ENCODE measurements at regions not wholly inside any gene's neighbourhood (a gene's known extent, or its start where the extent isn't known, plus 50 kb on each side); places are given as distances from the start of the nearest gene placed in this dataset.
"Not testable (repeated sequence)": the region's sequence is repeated elsewhere in the genome, so short reads cannot be mapped to it uniquely, and the experiment has no call there.

DNA sequence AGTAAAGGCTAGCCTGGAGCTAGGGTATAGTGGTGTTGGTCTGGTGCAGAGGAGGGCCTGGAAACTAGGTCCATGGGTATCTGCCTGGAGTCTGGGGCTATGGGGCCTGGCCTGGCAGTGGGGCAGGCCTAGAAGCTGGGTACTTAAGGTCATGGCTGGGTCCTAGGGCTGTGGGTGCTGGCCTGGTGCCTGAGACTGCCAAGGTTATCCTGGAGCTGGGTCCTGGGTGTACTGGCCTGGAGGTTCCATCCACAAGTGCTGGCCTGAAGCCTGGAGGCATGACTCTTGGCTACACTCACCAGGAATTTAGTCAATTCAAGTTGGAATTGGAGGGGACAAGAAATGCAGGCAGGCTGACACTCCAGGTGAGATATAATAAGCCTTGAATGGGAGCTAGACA lies 108.4 kb upstream of the ZCCHC13 start:
- no peak overlapping the region for H3K4me3 ChIP-seq (ENCODE audit: low read depth, low read length)
- DNase-seq (ENCODE audit: low read depth) = no peak
- TF ChIP-seq MYC (IDR thresholded peaks at IDR 0.05; ENCODE audit: low read depth, low read length) (no peak), POLR2A (IDR thresholded peaks at IDR 0.05; ENCODE audit: extremely low read depth, insufficient read length) (no peak)
- TF ChIP-seq, protein P1, sequence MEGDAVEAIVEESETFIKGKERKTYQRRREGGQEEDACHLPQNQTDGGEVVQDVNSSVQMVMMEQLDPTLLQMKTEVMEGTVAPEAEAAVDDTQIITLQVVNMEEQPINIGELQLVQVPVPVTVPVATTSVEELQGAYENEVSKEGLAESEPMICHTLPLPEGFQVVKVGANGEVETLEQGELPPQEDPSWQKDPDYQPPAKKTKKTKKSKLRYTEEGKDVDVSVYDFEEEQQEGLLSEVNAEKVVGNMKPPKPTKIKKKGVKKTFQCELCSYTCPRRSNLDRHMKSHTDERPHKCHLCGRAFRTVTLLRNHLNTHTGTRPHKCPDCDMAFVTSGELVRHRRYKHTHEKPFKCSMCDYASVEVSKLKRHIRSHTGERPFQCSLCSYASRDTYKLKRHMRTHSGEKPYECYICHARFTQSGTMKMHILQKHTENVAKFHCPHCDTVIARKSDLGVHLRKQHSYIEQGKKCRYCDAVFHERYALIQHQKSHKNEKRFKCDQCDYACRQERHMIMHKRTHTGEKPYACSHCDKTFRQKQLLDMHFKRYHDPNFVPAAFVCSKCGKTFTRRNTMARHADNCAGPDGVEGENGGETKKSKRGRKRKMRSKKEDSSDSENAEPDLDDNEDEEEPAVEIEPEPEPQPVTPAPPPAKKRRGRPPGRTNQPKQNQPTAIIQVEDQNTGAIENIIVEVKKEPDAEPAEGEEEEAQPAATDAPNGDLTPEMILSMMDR (IDR thresholded peaks at IDR 0.05; ENCODE audit: low read depth, low read length) = no peak

DNA sequence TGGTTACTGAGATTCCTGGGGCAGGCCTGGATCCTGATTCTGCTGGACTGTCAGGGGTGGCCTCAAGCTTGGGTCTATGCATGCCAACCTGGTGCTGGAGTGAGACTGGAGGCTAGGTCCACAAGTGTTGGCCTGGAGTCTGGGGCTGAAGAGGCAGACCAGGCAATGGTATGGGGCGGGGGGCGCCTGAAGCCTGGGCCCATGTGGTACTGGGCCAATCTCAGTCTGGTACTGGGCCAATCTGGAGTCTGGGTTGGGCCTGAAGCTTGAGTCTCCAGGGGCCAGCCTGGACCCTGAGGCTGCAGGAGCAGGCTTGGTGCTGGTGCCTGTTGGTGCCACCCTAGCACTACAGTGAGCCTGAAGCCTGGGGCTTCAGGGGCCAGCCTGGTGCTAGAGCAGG lies 108.9 kb upstream of the ZCCHC13 start:
- H3K4me3 ChIP-seq (ENCODE audit: low read depth, low read length) = no peak overlapping the region
- no peak for TF ChIP-seq POLR2A (IDR thresholded peaks at IDR 0.05; ENCODE audit: extremely low read depth, insufficient read length)
- DNase-seq (ENCODE audit: low read depth) = no peak

DNA sequence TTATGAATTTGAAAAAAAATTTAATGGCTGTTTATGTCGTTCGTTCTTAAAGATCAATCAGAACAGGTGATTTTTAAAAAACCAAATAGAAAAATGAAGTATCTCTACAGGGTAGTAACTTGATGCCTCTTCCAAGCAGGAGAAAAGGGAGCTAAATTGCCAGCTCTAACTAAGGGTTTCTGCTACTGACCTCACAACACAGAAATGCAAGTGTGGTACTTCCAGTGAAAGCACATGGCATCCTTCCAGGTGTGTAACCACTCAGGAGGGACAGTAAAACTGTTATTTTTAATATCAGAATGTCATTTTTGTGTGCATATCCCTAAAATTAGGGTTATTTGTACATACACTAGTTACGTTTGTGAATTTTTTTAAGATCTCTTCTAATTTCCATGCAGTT lies 116.8 kb upstream of the ZCCHC13 start:
- DNase-seq (ENCODE audit: low read depth) = no peak
- TF ChIP-seq, protein P1 (IDR thresholded peaks at IDR 0.05; ENCODE audit: low read depth, low read length) = no peak
- TF ChIP-seq MYC (IDR thresholded peaks at IDR 0.05; ENCODE audit: low read depth, low read length) = no peak
- no peak for TF ChIP-seq MAX (IDR thresholded peaks at IDR 0.05; ENCODE audit: low read depth, low read length)
- TF ChIP-seq POLR2A (IDR thresholded peaks at IDR 0.05; ENCODE audit: extremely low read depth, insufficient read length) = no peak
- no peak overlapping the region for H3K4me3 ChIP-seq (ENCODE audit: low read depth, low read length)

GRCh38 chrX:74183047-74183446 lies 120.9 kb upstream of the ZCCHC13 start:
- not testable (repeated sequence) for H3K4me3 ChIP-seq (ENCODE audit: low read depth, low read length); DNase-seq (ENCODE audit: low read depth)

- not testable (repeated sequence) for H3K4me3 ChIP-seq (ENCODE audit: low read depth, low read length); DNase-seq (ENCODE audit: low read depth)
Measured at GRCh38 chrX:74181976-74182375, 122.0 kb upstream of the ZCCHC13 start.

- H3K4me3 ChIP-seq (ENCODE audit: low read depth, low read length) = no peak overlapping the region
- TF ChIP-seq MYC (IDR thresholded peaks at IDR 0.05; ENCODE audit: low read depth, low read length) (no peak), POLR2A (IDR thresholded peaks at IDR 0.05; ENCODE audit: extremely low read depth, insufficient read length) (no peak), MAX (IDR thresholded peaks at IDR 0.05; ENCODE audit: low read depth, low read length) (no peak)
- TF ChIP-seq, protein P1 (IDR thresholded peaks at IDR 0.05; ENCODE audit: low read depth, low read length) = no peak
- no peak for DNase-seq (ENCODE audit: low read depth)
Measured at GRCh38 chrX:74180716-74181115, 123.3 kb upstream of the ZCCHC13 start.

DNA sequence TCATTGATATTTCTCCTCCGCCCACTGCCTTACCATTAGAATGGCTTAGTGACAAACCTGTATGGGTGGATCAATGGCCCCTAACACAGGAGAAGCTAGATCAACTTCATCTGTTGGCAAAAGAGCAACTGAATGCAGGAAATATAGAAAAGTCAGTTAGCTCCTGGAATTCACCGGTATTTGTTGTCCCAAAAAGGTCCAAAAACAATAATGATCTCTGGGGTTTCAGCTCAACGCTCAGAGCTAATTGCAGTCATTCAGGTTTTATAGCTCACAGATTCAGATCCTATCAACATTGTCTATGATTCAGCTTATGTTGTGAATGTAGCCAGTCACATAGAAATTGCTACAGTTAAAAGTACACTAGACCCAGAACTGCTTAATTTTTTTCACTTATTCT lies 124.0 kb upstream of the ZCCHC13 start:
- TF ChIP-seq MAX (IDR thresholded peaks at IDR 0.05; ENCODE audit: low read depth, low read length) (no peak), MYC (IDR thresholded peaks at IDR 0.05; ENCODE audit: low read depth, low read length) (no peak), POLR2A (IDR thresholded peaks at IDR 0.05; ENCODE audit: extremely low read depth, insufficient read length) (no peak)
- TF ChIP-seq, protein P1 (IDR thresholded peaks at IDR 0.05; ENCODE audit: low read depth, low read length) = no peak
- no peak for DNase-seq (ENCODE audit: low read depth)
- H3K4me3 ChIP-seq (ENCODE audit: low read depth, low read length) = no peak overlapping the region

DNA sequence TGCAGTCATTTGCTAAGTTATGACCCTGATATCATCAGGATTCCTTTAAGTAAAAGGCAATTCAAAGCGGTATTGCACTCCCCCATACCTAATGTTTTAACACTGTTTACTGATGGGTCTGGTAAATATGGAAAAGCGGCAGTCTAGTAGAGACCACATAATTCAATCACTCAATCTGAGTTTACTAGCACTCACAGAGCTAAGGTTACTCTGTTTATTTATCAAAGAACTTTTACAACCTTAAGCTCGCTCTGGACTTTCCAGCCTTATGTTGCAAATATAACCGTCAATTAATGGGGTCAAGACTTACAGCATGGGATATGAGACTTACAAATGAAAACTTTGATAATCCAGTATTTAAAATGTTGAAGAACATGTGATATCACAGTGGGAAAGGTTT lies 124.5 kb upstream of the ZCCHC13 start:
- DNase-seq (ENCODE audit: low read depth) = no peak
- H3K4me3 ChIP-seq (ENCODE audit: low read depth, low read length) = no peak overlapping the region
- no peak for TF ChIP-seq MYC (IDR thresholded peaks at IDR 0.05; ENCODE audit: low read depth, low read length)
- TF ChIP-seq MAX (IDR thresholded peaks at IDR 0.05; ENCODE audit: low read depth, low read length) = no peak
- TF ChIP-seq POLR2A (IDR thresholded peaks at IDR 0.05; ENCODE audit: extremely low read depth, insufficient read length) = no peak
- TF ChIP-seq, protein P1 (IDR thresholded peaks at IDR 0.05; ENCODE audit: low read depth, low read length) = no peak

Measured in NB4 (cell line).